IPS DF 6.9 (cell line): ENCODE measurements at regions not wholly inside any gene's neighbourhood (a gene's known extent, or its start where the extent isn't known, plus 50 kb on each side); places are given as distances from the start of the nearest gene placed in this dataset.

ENCODE experiments used
- DNase-seq: peaks from one replicate; pipeline ENCODE4 v3.0.0-alpha.2; 2013; ENCODE audit warnings: low read depth, low spot score
- H3K27ac ChIP-seq: one replicate; pipeline ENCODE4 v1.5.1; 2013; ENCODE audit warnings: low read length, control low read depth
- H3K27me3 ChIP-seq: 2 replicates; pipeline ENCODE4 v1.6.1; 2013; ENCODE audit warnings: mild to moderate bottlenecking, low read length; ENCODE audit not compliant: control insufficient read depth, insufficient read depth
- H3K36me3 ChIP-seq: 2 replicates; pipeline ENCODE4 v1.6.1; 2013; ENCODE audit warnings: low read length; ENCODE audit not compliant: control insufficient read depth, insufficient read depth
- H3K4me1 ChIP-seq: 2 replicates; pipeline ENCODE4 v1.6.1; 2013; ENCODE audit warnings: low read length; ENCODE audit not compliant: control insufficient read depth, insufficient read depth
- H3K4me3 ChIP-seq: 2 replicates; pipeline ENCODE4 v1.5.1; 2013; ENCODE audit warnings: mild to moderate bottlenecking, low read length
- H3K9me3 ChIP-seq: 2 replicates; pipeline ENCODE4 v1.6.1; 2013; ENCODE audit warnings: low read length, inconsistent platforms; ENCODE audit not compliant: control insufficient read depth, insufficient read depth
- WGBS: extraction: QIAGEN DNeasy Blood & Tissue Kit; methylation state at CpG from one replicate; pipeline ENCODE4 v1.1.7; 2013; ENCODE audit warnings: mixed read lengths, missing lambda C conversion rate; ENCODE audit not compliant: insufficient read length, insufficient coverage; 5-methylcytosine and 5-hydroxymethylcytosine counted together

DNA sequence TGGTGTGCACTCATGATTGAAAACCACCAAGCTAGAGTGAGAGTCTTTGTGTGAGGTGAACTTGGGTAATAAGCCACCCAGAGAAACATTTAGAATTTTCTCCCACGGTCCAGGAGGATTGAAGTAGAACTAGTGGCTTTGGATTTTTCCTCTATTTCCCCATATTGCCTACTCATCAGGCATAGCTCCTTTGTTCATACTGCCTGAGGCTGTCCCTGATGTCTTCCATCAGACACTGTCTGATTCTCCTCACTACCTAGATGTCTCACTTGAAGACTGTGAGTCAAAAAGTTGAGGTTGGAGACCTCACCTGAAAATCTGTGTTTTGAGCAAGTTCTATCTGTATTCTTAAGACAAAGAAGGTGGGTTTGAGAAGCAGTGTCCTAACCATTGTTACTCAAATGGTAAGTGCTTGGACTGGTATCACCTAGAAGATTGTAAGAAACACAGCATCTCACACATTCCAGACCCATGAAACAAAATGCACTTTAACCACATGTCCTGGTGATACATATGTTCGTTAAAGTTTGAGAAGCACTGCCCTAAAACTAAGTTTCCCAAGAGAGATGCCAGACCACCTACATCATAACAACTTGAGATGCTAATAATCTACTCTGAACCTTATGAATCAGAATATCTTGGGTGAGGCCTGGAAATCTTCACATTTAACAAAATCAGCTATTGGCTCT lies 523.4 kb upstream of the BTBD3 start:
- Histone ChIP-seq H3K4me3 (no peak overlapping the region), H3K27ac (no peak overlapping the region), H3K27me3 (no peaks in the 10 kb centered on the region), H3K4me1 (no peaks in the 10 kb centered on the region), H3K9me3 (no peaks in the 10 kb centered on the region), H3K36me3 (no peaks in the 10 kb centered on the region)
- no CpG with 5 or more reads among the region's 2 CpGs for WGBS
- no peak for DNase-seq

DNA sequence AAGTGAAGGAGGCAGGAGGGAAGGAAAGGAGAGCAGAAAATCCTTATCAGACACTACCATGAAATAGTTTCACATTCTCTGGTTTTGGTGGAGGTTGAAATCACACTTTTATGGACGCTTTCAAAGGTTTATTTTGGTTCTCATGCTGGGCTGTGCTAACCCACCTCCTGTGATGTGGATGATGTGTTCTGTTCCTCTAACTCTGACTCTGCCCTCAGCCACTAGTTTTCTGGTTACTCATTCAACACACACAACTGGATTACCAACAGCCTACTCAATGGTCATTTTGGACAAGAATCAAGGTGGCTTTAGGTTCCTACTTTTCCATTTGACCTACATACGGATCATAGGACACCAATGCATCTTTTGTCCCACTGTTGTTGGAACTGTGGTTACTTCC lies 522.1 kb upstream of the BTBD3 start:
- no peaks in the 10 kb centered on the region for H3K27me3 ChIP-seq
- H3K27ac ChIP-seq: no peak overlapping the region
- no peak overlapping the region for H3K4me3 ChIP-seq
- DNase-seq: no peak
- no peaks in the 10 kb centered on the region for H3K9me3 ChIP-seq
- H3K4me1 ChIP-seq: no peaks in the 10 kb centered on the region
- no CpG with 5 or more reads among the region's 2 CpGs for WGBS
- H3K36me3 ChIP-seq: no peaks in the 10 kb centered on the region

DNA sequence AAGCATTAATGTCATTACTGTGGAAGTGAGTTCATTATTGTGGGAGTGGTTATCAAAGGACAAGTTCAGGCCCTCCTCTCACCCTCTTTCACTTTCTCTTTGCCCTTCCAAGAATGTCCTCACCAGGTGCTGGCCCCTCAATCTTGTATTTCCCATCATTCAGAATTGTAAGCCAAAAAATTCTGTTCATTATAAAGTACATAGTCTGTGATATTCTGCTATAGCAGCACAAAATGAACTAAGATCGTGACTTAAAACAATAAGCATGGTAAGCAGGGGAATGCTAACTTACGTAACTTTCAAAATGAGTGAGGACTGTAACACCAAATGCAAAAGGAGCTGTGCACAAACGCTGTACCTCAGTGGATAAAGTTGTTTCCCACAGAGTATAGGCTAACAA lies 515.7 kb upstream of the BTBD3 start:
- no CpG with 5 or more reads among the region's 3 CpGs for WGBS
- no peak for DNase-seq
- H3K4me1 ChIP-seq: no peaks in the 10 kb centered on the region
- no peak overlapping the region for H3K4me3 ChIP-seq
- H3K36me3 ChIP-seq: no peaks in the 10 kb centered on the region
- H3K27ac ChIP-seq: no peak overlapping the region
- H3K27me3 ChIP-seq: no peaks in the 10 kb centered on the region
- H3K9me3 ChIP-seq: no peaks in the 10 kb centered on the region

DNA sequence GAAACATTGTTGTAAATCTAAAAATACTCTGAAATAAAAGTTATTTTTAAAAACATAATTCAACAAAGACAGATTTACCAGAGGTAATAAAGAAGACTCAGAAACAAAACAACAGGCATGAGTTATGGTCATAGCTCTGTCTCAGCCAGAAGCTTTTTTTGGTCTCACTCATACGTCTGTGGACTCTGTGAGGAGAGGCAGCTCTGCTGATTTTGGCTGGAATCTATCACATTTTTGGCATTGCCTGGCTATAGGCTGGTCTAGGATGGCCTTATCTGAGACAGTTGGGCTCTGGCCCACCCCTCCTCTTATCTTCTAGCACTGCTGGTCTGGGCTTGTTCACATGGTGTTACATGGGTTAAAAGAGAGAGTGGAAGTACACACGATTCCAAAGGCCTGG lies 514.0 kb upstream of the BTBD3 start:
- H3K36me3 ChIP-seq: no peaks in the 10 kb centered on the region
- no peak overlapping the region for H3K27ac ChIP-seq
- no peaks in the 10 kb centered on the region for H3K27me3 ChIP-seq
- no peaks in the 10 kb centered on the region for H3K4me1 ChIP-seq
- no peaks in the 10 kb centered on the region for H3K9me3 ChIP-seq
- WGBS: no CpG with 5 or more reads among the region's 2 CpGs
- no peak overlapping the region for H3K4me3 ChIP-seq
- no peak for DNase-seq

DNA sequence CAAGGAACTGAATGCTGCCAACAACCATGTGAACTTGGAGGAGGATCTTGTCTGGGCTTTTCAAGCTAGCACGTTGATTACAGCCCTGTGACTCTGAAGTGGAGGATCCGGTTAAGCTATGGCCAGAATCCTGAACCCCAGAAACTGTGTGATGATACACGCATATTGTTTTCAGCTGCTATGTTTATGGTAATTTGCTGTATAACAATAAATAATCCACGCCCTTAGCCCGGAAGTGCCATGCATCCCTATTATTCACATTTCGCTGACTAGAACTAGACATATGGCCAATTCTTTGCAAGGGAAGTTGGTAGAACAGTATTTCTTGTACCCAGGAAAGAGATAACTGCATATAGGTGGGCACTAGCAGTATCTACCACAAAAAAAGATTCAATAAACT lies 510.8 kb upstream of the BTBD3 start:
- Histone ChIP-seq H3K4me3 (no peak overlapping the region), H3K27ac (no peak overlapping the region), H3K4me1 (no peaks in the 10 kb centered on the region), H3K27me3 (no peaks in the 10 kb centered on the region), H3K36me3 (no peaks in the 10 kb centered on the region), H3K9me3 (no peaks in the 10 kb centered on the region)
- no peak for DNase-seq
- no CpG with 5 or more reads among the region's 6 CpGs for WGBS

DNA sequence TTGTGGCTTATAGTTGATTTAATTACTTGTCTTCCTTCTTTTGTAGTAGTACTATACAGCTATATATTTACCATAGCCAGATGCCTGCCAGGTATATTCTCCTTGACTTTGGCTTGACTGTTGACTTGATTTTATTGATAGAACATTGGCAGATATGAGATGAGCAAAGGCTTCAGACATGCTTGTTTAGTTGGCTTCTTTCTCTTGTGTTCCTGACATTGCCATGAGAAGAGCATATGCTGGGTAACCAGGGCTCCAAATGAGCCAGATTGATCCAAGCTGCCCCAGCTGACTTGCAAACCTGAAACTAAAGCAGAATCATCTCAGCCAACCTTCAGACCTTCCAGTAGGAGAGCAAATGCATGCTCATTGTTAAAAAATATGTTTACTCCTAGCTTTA lies 508.1 kb upstream of the BTBD3 start:
- H3K36me3 ChIP-seq: no peaks in the 10 kb centered on the region
- no peak for DNase-seq
- H3K4me1 ChIP-seq: no peaks in the 10 kb centered on the region

DNA sequence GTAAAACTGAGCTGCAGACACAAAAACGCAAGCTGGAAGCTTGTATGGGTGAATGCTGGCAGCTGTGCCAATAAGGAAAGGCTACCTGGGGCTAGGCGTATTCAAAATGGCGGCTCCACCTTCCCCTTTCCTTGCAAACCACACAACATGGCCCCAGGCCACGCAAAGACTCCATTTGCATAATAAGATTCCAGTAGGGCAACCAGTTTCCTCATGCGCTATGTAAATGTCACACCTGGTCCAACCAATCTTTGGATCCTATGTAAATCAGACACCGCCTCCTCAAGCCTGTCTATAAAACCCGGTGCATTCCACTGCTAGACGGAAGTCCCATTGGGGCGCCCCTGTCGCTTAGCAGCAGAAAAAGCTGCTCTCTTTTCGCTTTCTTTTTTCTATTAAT lies 505.9 kb upstream of the BTBD3 start:
- Histone ChIP-seq H3K4me1 (no peaks in the 10 kb centered on the region), H3K4me3 (no peak overlapping the region), H3K9me3 (no peaks in the 10 kb centered on the region), H3K36me3 (no peaks in the 10 kb centered on the region), H3K27me3 (no peaks in the 10 kb centered on the region), H3K27ac (no peak overlapping the region)
- DNase-seq: no peak
- WGBS: no CpG with 5 or more reads among the region's 11 CpGs

More for the DNA sequence above, 508.1 kb upstream of the BTBD3 start:
- Histone ChIP-seq H3K4me3 (no peak overlapping the region), H3K27ac (no peak overlapping the region), H3K27me3 (no peaks in the 10 kb centered on the region), H3K9me3 (no peaks in the 10 kb centered on the region)

DNA sequence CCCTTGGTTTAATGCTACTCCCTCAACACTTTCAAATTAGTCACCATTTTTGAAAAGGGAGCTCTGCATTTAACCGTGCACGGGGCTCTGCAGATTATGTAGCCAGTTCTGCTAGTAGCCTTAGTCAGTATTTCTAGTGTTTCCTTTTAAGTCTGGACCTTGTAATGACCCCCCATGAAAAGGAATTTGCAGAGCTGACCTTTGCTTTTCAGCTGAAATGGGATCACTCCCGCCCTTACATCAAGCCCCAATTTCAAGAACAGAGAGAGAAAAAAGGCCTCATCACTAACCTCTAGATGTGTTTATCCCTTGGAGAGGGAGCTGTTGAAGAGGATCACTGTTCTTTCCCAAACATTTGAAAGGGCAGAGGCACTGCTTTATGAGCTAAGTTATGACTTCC lies 490.7 kb upstream of the BTBD3 start:
- no CpG with 5 or more reads among the region's 3 CpGs for WGBS
- Histone ChIP-seq H3K36me3 (no peaks in the 10 kb centered on the region), H3K4me3 (no peak overlapping the region), H3K4me1 (no peaks in the 10 kb centered on the region; the same call in 1 of the 2 replicates), H3K27ac (no peak overlapping the region), H3K9me3 (no peaks in the 10 kb centered on the region), H3K27me3 (no peaks in the 10 kb centered on the region)
- no peak for DNase-seq

DNA sequence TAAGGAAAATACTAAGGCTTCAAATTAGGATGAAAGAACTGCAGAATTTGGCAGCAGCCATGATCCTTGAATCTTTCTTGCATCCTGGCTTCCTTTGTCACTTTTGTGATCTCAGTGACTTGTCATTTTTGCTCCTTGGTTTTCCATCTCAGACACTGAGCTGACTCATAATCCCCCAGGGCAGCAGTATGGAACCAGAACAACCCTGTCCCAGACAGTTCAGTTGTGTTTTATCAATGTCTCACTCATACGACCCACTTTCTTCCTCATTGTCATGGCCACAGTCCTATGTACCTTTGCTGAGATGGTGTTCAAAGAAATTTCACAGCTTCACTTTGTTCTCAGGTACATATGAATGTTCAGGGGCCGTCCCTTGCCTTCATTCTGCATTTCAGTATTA lies 488.5 kb upstream of the BTBD3 start:
- no peak for DNase-seq
- H3K27me3 ChIP-seq: no peaks in the 10 kb centered on the region
- no CpG with 5 or more reads among the region's 2 CpGs for WGBS

DNA sequence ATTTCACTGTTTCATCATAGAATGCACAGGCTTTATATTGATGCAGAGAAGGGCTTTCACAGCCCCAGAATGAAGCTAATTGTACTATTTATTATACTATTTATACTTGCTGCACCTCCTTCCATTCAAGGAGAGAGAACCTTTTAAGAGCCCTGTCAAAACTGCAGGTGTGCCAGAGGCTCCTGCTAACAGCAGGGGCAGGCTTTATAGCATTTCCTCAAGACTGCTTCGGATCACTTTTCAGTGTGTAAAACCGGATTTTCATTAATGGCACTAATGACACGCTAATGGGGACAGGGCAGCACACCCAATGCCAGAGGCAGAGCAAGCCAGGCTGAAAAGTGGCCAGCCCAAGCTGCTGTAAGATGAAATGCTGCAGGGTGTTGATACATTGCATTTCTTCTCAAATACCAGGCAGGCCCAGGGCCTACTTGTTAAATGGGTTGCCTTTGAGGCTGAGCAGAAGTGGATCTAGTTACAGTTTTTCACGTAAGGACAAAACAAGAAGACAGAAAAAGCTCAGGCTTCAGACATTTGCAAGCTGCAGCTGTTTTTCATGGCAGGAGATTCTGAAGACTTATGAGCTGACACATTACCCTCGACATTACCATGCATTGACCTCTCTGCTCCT lies 487.7 kb upstream of the BTBD3 start:
- H3K4me1 ChIP-seq: no peaks in the 10 kb centered on the region; the same call in 1 of the 2 replicates
- no peaks in the 10 kb centered on the region for H3K27me3 ChIP-seq
- H3K9me3 ChIP-seq: no peaks in the 10 kb centered on the region
- no CpG with 5 or more reads among the region's 5 CpGs for WGBS
- H3K27ac ChIP-seq: no peak overlapping the region
- H3K4me3 ChIP-seq: no peak overlapping the region
- no peak for DNase-seq
- no peaks in the 10 kb centered on the region for H3K36me3 ChIP-seq

More for the DNA sequence above, 488.5 kb upstream of the BTBD3 start:
- H3K4me3 ChIP-seq: no peak overlapping the region
- no peaks in the 10 kb centered on the region; the same call in 1 of the 2 replicates for H3K4me1 ChIP-seq
- no peak overlapping the region for H3K27ac ChIP-seq
- no peaks in the 10 kb centered on the region for H3K9me3 ChIP-seq
- no peaks in the 10 kb centered on the region for H3K36me3 ChIP-seq

DNA sequence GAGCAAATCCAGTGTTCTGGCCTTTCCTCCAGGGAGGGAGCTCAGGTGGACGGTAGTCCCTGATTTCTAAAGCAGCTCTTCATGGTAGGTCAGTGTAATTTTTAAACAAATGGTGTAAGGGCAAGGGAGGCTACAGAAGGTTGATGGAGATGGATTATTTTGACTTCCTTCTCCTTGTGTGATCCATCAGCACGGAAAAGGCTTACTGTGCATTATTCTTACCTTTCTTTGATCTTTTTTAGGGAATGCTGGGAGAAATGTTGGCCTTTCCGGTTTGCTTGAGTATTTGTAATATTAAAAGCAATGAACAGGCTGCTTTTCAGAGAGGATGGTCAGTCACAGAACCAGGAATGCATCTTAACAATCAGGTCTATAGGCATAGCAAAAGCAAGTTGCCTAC lies 487.0 kb upstream of the BTBD3 start:
- H3K4me1 ChIP-seq: no peaks in the 10 kb centered on the region; the same call in 1 of the 2 replicates
- H3K4me3 ChIP-seq: no peak overlapping the region
- H3K27ac ChIP-seq: no peak overlapping the region
- no peaks in the 10 kb centered on the region for H3K27me3 ChIP-seq
- peaks cover under 1% of the 10 kb centered on the region; the same call in 1 of the 2 replicates for H3K9me3 ChIP-seq
- no peaks in the 10 kb centered on the region for H3K36me3 ChIP-seq
- WGBS: no CpG with 5 or more reads among the region's 3 CpGs
- no peak for DNase-seq
